Right atrium auricular region (tissue), 2 donors: ENCODE measurements at regions not wholly inside any gene's neighbourhood (a gene's known extent, or its start where the extent isn't known, plus 50 kb on each side); places are given as distances from the start of the nearest gene placed in this dataset.
"Not testable (repeated sequence)": the region's sequence is repeated elsewhere in the genome, so short reads cannot be mapped to it uniquely, and the experiment has no call there.

Experiments used
- DNase-seq: peaks from one replicate; pipeline ENCODE4 v3.0.0-alpha.2; 2019; ENCODE audit warnings: low spot score
- H3K27ac ChIP-seq, 2 donors: fragments of 200-600 bp; sonication (generic); 1 replicate in 1 of 2; 2 replicates in 1 of 2; pipeline ENCODE4 v1.5.1; 2016 to 2019
- H3K27me3 ChIP-seq, 2 donors: fragments of 200-600 bp; sonication (generic); one replicate each; pipeline versions ENCODE4 v1.5.1 to v1.6.0; 2017 to 2019
- H3K36me3 ChIP-seq: fragments of 200-600 bp; sonication (generic); one replicate; pipeline ENCODE4 v1.5.1; 2016
- H3K4me1 ChIP-seq, 2 donors: fragments of 200-600 bp; sonication (generic); one replicate each; pipeline versions ENCODE4 v1.5.1 to v1.6.0; 2017 to 2019
- H3K4me3 ChIP-seq, 2 donors: fragments of 200-600 bp; sonication (generic); 1 replicate in 1 of 2; 2 replicates in 1 of 2; pipeline ENCODE4 v1.5.1; 2017 to 2019; ENCODE audit warnings: mild to moderate bottlenecking in 1 of 2, moderate library complexity in 1 of 2
- H3K9me3 ChIP-seq, 2 donors: fragments of 200-600 bp; sonication (generic); one replicate each; pipeline ENCODE4 v1.5.1; 2019
- CTCF ChIP-seq, 2 donors: fragments of 200-600 bp; sonication (generic); IDR thresholded peaks; one replicate each; pipeline ENCODE4 v1.5.1; 2019; ENCODE audit warnings: antibody characterized with exemption in 2 of 2

DNA sequence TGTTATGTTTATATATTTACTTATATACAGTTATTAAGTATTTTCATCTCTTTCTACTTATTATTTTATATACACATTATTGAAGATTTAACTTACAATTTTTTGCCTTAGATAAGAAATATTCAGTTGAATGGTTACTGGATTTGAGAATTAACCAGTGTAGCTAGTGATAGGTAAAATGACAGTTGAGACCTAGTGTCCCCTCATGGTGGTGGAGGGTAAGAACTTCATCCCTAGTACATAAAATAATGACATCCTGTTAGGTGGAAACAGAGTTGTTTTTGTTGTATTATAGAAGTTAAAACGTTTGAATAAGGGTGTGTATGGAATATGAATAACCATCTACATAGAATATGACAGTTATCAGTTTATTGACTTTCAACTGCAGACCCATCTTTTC is 1152.4 kb upstream of the ALCAM start:
- Histone ChIP-seq H3K27me3 (no peaks in the 10 kb centered on the region), H3K4me3 (no peak overlapping the region), H3K9me3 (no peaks in the 10 kb centered on the region), H3K36me3 (no peaks in the 10 kb centered on the region), H3K27ac (no peak overlapping the region), H3K4me1 (no peaks in the 10 kb centered on the region)
- no peak for DNase-seq
- TF ChIP-seq CTCF (IDR thresholded peaks at IDR 0.05), result no peak

DNA sequence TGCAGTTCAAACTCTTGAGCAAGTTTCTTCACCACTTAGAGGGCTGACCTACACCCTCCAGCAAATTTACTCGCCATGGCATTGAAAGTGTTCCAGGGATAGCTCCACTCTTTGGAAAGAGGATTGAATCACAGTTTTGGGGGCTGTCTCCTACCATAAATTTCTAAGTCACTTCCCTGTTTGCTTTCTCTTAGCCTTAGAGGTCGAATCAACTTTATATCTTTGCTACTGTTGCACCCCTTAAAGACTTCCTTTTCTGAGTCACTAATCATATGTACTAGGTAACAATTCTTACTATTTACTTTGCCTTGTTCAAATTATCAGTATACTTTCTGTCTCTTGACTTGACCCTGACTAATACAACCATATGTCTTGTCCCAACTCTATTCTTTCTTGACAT is 1151.8 kb upstream of the ALCAM start:
- no peak for TF ChIP-seq CTCF (IDR thresholded peaks at IDR 0.05)
- Histone ChIP-seq H3K9me3 (no peaks in the 10 kb centered on the region), H3K4me1 (no peaks in the 10 kb centered on the region)

DNA sequence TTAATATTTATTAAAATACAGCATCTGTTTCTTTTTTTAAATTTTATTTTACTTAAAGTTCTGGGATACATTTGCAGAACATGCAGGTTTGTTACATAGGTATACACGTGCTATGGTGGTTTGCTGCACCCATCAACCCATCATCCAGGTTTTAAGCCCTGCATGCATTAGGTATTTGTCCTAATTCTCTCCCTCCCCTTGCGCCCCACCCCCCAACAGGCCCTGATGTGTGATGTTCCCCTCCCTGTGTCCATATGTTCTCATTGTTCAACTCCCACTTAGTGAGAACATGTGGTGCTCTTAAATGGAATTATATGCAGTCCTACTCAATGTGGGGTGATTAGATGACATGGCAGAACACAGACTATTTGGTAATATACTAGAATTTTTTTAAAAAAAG is 1147.7 kb upstream of the ALCAM start:
- not testable (repeated sequence) for H3K27ac ChIP-seq, H3K4me1 ChIP-seq, H3K4me3 ChIP-seq, H3K27me3 ChIP-seq, DNase-seq, H3K36me3 ChIP-seq, H3K9me3 ChIP-seq

More for the DNA sequence above, 1151.8 kb upstream of the ALCAM start:
- Histone ChIP-seq H3K4me3 (no peak overlapping the region), H3K27me3 (no peaks in the 10 kb centered on the region), H3K36me3 (no peaks in the 10 kb centered on the region), H3K27ac (no peak overlapping the region)
- DNase-seq, result no peak

DNA sequence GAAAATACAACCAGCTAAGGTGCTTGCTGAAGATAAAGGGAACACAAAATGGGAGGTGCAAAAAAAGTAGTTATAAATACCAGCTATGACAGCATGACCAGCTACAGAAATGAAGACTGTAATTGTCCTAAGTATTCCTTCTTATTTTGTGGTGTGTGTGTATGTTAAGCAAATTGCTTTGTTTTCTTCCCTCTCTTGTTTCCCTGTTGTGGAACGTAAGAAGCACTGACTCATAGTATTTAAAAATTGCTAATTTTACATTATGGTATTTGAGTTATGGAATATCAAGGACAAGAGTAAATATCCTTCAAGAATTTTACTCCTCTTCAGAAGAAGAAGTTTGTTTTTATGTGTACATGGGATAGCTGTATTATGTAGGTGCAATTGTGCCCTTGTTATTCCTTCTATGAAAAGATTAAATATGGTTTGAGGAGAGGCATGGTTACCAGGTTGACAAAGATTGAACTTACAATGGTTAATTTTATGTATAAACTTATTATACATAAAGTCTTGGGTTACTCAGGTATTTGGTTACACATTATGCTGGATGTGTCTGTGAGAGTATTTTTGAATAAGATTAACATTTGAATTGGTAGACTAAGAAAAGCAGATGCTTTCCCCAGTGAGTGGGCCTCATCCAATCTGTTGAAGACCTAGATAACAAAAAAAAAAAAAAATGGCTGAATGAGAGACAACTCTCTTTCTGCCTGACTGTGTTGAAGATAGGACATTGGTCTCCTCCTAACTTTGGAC is 1132.1 kb upstream of the ALCAM start:
- no peak for TF ChIP-seq CTCF (IDR thresholded peaks at IDR 0.05)
- DNase-seq, result no peak
- Histone ChIP-seq H3K36me3 (no peaks in the 10 kb centered on the region), H3K4me3 (no peak overlapping the region), H3K27me3 (no peaks in the 10 kb centered on the region), H3K4me1 (no peaks in the 10 kb centered on the region), H3K9me3 (no peaks in the 10 kb centered on the region), H3K27ac (no peak overlapping the region)

DNA sequence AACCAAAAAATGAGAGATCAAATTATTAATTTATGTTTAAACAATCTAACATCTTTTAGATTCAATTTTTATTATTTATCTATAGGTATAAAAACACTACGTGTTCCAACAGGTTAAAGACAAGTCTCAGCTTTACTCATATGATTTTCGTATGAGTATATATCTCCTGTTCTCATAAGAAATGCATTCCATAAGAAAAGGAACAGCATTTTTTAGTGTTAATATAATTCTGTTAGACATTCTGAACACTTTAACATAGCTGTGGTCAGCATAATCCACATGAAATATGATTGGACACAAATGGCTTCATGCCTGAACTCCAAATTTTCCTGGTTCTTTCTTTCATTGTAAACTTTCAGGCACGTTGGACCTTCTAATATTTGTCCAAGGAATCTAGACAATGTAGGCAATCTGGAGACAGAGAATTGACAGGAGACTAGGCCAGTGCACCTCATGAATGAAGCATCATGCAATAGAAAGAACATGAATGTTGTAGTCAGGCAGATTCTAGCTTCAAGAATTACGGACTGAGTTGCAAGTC is 1122.0 kb upstream of the ALCAM start:
- Histone ChIP-seq H3K9me3 (peaks cover 0 to 15% of the 10 kb centered on the region in 2 donors), H3K27me3 (no peaks in the 10 kb centered on the region), H3K27ac (no peak overlapping the region), H3K4me3 (no peak overlapping the region), H3K4me1 (no peaks in the 10 kb centered on the region), H3K36me3 (no peaks in the 10 kb centered on the region)
- DNase-seq, result no peak
- no peak for TF ChIP-seq CTCF (IDR thresholded peaks at IDR 0.05)

DNA sequence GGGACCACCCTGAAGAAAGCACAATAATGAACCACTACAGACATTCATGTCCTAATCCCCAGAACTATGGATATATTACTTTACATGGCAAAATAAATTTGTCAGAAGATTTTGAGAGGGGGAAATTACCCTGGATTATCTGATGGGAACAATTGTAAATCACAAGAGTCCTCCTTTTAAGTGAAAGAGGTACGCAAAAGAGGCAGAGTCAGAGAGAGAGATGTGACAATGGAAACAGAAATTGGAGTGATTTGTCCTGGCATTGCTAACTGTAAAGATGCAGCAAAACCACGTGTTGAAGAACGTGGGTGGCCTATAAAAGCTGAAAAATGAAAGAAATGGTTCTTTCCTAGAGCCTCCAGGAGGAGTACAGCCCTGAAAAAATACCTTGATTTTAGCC is 1121.4 kb upstream of the ALCAM start:
- Histone ChIP-seq H3K36me3 (no peaks in the 10 kb centered on the region), H3K9me3 (peaks cover 0 to 15% of the 10 kb centered on the region in 2 donors), H3K27me3 (no peaks in the 10 kb centered on the region), H3K4me1 (no peaks in the 10 kb centered on the region), H3K27ac (no peak overlapping the region), H3K4me3 (no peak overlapping the region)
- no peak for DNase-seq
- no peak for TF ChIP-seq CTCF (IDR thresholded peaks at IDR 0.05)
